Loucy (cell line): ENCODE measurements at regions not wholly inside any gene's neighbourhood (a gene's known extent, or its start where the extent isn't known, plus 50 kb on each side); places are given as distances from the start of the nearest gene placed in this dataset.

Experiments used
- H2AFZ ChIP-seq: fragments of 200-600 bp; sonication (generic); 2 replicates; pipeline ENCODE4 v1.6.0; 2016; ENCODE audit warnings: antibody characterized with exemption, mild to moderate bottlenecking, low read length, moderate library complexity
- H3F3A ChIP-seq: fragments of 200-600 bp; 2 replicates; pipeline ENCODE4 v1.6.0; 2016; ENCODE audit warnings: antibody characterized with exemption, low read depth, mild to moderate bottlenecking
- H3K27me3 ChIP-seq: fragments of 200-600 bp; sonication (generic); 2 replicates; pipeline ENCODE4 v1.6.1; 2014; ENCODE audit warnings: low read length, mild to moderate bottlenecking; ENCODE audit not compliant: insufficient read depth, poor library complexity, severe bottlenecking
- H3K36me3 ChIP-seq: fragments of 200-600 bp; sonication (generic); 2 replicates; pipeline ENCODE4 v1.6.1; 2016; ENCODE audit warnings: low read length; ENCODE audit not compliant: insufficient read depth
- H3K4me1 ChIP-seq: fragments of 200-600 bp; sonication (generic); 2 replicates; pipeline ENCODE4 v1.5.1; 2014; ENCODE audit warnings: low read length, mild to moderate bottlenecking; ENCODE audit not compliant: insufficient read depth, poor library complexity, severe bottlenecking
- H3K4me2 ChIP-seq: fragments of 200-600 bp; sonication (generic); 2 replicates; pipeline ENCODE4 v1.6.0; 2014; ENCODE audit warnings: antibody characterized with exemption, low read length, low read depth, mild to moderate bottlenecking; ENCODE audit not compliant: poor library complexity, severe bottlenecking
- H3K4me3 ChIP-seq: fragments of 200-600 bp; sonication (generic); 2 replicates; pipeline ENCODE4 v1.5.1; 2014; ENCODE audit warnings: low read length, mild to moderate bottlenecking, mixed read lengths; ENCODE audit not compliant: poor library complexity, severe bottlenecking
- H3K79me2 ChIP-seq: fragments of 200-600 bp; sonication (generic); 2 replicates; pipeline ENCODE4 v1.6.1; 2014; ENCODE audit warnings: low read length; ENCODE audit not compliant: insufficient read depth
- H3K9ac ChIP-seq: fragments of 200-600 bp; sonication (generic); 2 replicates; pipeline ENCODE4 v1.6.0; 2014; ENCODE audit warnings: mild to moderate bottlenecking, low read depth, low read length, moderate library complexity; ENCODE audit not compliant: poor library complexity, severe bottlenecking
- H3K9me2 ChIP-seq: fragments of 200-600 bp; sonication (generic); replicated peaks from 2 replicates; pipeline ENCODE4 v1.6.1; 2016; ENCODE audit warnings: low read depth, low read length, mixed read lengths
- H3K9me3 ChIP-seq: fragments of 200-600 bp; sonication (generic); 2 replicates; pipeline ENCODE4 v1.6.1; 2014; ENCODE audit warnings: mild to moderate bottlenecking, antibody characterized with exemption, low read length, low read depth; ENCODE audit not compliant: insufficient read depth
- H4K20me1 ChIP-seq: fragments of 200-600 bp; sonication (generic); 2 replicates; pipeline ENCODE4 v1.6.0; 2014; ENCODE audit warnings: antibody characterized with exemption, low read length, mild to moderate bottlenecking; ENCODE audit not compliant: insufficient read depth, poor library complexity, severe bottlenecking
- EZH2phosphoT487 ChIP-seq: fragments of 200-600 bp; IDR thresholded peaks from 2 replicates; pipeline ENCODE4 v1.6.1; 2018; ENCODE audit warnings: antibody characterized with exemption, mild to moderate bottlenecking, moderate library complexity, borderline replicate concordance
- TF ChIP-seq, protein P1 (sequence below): fragments of 200-600 bp; sonication (generic); conservative IDR thresholded peaks from 2 replicates; pipeline ENCODE4 v1.5.1; 2014; ENCODE audit warnings: mild to moderate bottlenecking, antibody characterized with exemption, low read length

GRCh38 chr4:82181789-82182188, 192.0 kb downstream of the HNRNPD start:
- Histone ChIP-seq H3K4me2 (no peak overlapping the region), H3K9me2 (no peaks in the 10 kb centered on the region), H3K79me2 (no peaks in the 10 kb centered on the region), H3K27me3 (no peaks in the 10 kb centered on the region), H3K9me3 (no peaks in the 10 kb centered on the region), H3K9ac (no peak overlapping the region), H3K4me1 (no peaks in the 10 kb centered on the region), H3K36me3 (no peaks in the 10 kb centered on the region), H2AFZ (no peak overlapping the region), H3F3A (no peaks in the 10 kb centered on the region), H4K20me1 (no peaks in the 10 kb centered on the region), H3K4me3 (no peak overlapping the region)
- no peak for TF ChIP-seq EZH2phosphoT487
- TF ChIP-seq, protein P1, sequence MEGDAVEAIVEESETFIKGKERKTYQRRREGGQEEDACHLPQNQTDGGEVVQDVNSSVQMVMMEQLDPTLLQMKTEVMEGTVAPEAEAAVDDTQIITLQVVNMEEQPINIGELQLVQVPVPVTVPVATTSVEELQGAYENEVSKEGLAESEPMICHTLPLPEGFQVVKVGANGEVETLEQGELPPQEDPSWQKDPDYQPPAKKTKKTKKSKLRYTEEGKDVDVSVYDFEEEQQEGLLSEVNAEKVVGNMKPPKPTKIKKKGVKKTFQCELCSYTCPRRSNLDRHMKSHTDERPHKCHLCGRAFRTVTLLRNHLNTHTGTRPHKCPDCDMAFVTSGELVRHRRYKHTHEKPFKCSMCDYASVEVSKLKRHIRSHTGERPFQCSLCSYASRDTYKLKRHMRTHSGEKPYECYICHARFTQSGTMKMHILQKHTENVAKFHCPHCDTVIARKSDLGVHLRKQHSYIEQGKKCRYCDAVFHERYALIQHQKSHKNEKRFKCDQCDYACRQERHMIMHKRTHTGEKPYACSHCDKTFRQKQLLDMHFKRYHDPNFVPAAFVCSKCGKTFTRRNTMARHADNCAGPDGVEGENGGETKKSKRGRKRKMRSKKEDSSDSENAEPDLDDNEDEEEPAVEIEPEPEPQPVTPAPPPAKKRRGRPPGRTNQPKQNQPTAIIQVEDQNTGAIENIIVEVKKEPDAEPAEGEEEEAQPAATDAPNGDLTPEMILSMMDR: no peak

GRCh38 chr4:82172186-82172585, 201.6 kb downstream of the HNRNPD start:
- H3K79me2 ChIP-seq: no peaks in the 10 kb centered on the region
- H3K9me3 ChIP-seq: peaks cover 3% of the 10 kb centered on the region; the same call in 1 of the 2 replicates
- H3K9ac ChIP-seq: no peak overlapping the region
- no peaks in the 10 kb centered on the region for H3K27me3 ChIP-seq
- no peaks in the 10 kb centered on the region for H3K36me3 ChIP-seq
- no peaks in the 10 kb centered on the region for H4K20me1 ChIP-seq
- H3K4me2 ChIP-seq: no peak overlapping the region
- H3K9me2 ChIP-seq: no peaks in the 10 kb centered on the region
- H3K4me1 ChIP-seq: peaks cover 10% of the 10 kb centered on the region
- no peak overlapping the region for H3K4me3 ChIP-seq
- no peaks in the 10 kb centered on the region for H3F3A ChIP-seq
- H2AFZ ChIP-seq: no peak overlapping the region
- TF ChIP-seq, protein P1: no peak
- TF ChIP-seq EZH2phosphoT487: no peak

GRCh38 chr4:82171531-82172155, 202.1 kb downstream of the HNRNPD start:
- H3F3A ChIP-seq: no peaks in the 10 kb centered on the region
- TF ChIP-seq EZH2phosphoT487: no peak
- TF ChIP-seq, protein P1: no peak
- no peaks in the 10 kb centered on the region for H3K9me2 ChIP-seq

More at GRCh38 chr4:82171531-82172155, 202.1 kb downstream of the HNRNPD start:
- H3K4me2 ChIP-seq: no peak overlapping the region
- peaks cover 3% of the 10 kb centered on the region; the same call in 1 of the 2 replicates for H3K9me3 ChIP-seq
- no peaks in the 10 kb centered on the region for H3K79me2 ChIP-seq
- no peak overlapping the region for H3K4me3 ChIP-seq
- no peak overlapping the region for H3K9ac ChIP-seq
- no peaks in the 10 kb centered on the region for H3K36me3 ChIP-seq
- no peaks in the 10 kb centered on the region for H4K20me1 ChIP-seq
- no peaks in the 10 kb centered on the region for H3K27me3 ChIP-seq
- H3K4me1 ChIP-seq: peaks cover 10% of the 10 kb centered on the region
- no peak overlapping the region for H2AFZ ChIP-seq
